ENCODE measurements at regions not wholly inside any gene's neighbourhood (a gene's known extent, or its start where the extent isn't known, plus 50 kb on each side); places are given as distances from the start of the nearest gene placed in this dataset.
A peak's percentile ranks its signal among the peaks of the same experiment; 100 is the strongest.

DNA sequence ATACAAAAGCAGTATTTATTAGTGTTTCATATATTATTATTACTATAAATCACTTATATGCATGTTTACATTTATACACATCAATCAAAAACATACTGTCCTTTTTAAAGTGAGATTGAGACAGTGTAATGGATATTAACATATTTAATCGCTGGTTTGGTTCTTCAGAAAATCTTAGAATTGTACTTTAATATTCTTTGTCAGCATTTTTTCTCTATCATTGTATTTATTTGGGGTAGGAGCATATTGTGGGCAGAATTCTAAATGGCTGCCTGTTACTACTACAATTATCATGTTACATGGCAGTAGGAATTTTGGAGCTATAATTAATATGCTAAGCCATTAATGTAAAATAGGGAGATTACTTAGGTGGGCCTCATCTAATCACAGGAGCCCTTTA lies 722.6 kb downstream of the TLR4 start:
- DNase-seq = no peak

- no peak for DNase-seq
Measured at GRCh38 chr9:118438810-118439209, 734.6 kb downstream of the TLR4 start.

DNA sequence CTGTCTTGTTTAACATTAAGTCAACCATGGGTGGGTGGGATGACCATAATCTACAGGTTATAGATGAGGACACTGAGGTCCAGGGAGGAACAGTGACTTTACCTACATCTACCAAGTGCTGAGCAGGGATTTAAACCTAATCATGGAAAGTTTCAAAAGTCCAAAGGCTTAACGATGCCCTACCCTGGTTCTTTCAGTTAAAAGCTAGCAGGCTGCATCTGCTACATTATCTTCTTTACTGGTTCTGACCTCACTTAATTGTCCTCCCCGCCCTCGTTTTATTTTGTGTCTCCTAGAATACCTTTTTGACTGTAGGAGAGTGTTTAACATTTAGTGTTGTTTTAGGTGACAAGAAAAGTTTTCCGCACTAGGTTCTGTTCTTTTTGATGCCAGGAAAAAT lies 735.2 kb downstream of the TLR4 start:
- no peak for DNase-seq

GRCh38 chr9:118444403-118444802 lies 740.2 kb downstream of the TLR4 start:
- no peak for DNase-seq

- DNase-seq = no peak
Measured at GRCh38 chr9:118446943-118447639, 742.9 kb downstream of the TLR4 start.

GRCh38 chr9:118449554-118449953 lies 745.4 kb downstream of the TLR4 start:
- DNase-seq = no peak

GRCh38 chr9:118455259-118455658 lies 751.1 kb downstream of the TLR4 start:
- no peak for DNase-seq

GRCh38 chr9:118455788-118456187 lies 751.6 kb downstream of the TLR4 start:
- peak; percentile 66 to 78 for DNase-seq

DNA sequence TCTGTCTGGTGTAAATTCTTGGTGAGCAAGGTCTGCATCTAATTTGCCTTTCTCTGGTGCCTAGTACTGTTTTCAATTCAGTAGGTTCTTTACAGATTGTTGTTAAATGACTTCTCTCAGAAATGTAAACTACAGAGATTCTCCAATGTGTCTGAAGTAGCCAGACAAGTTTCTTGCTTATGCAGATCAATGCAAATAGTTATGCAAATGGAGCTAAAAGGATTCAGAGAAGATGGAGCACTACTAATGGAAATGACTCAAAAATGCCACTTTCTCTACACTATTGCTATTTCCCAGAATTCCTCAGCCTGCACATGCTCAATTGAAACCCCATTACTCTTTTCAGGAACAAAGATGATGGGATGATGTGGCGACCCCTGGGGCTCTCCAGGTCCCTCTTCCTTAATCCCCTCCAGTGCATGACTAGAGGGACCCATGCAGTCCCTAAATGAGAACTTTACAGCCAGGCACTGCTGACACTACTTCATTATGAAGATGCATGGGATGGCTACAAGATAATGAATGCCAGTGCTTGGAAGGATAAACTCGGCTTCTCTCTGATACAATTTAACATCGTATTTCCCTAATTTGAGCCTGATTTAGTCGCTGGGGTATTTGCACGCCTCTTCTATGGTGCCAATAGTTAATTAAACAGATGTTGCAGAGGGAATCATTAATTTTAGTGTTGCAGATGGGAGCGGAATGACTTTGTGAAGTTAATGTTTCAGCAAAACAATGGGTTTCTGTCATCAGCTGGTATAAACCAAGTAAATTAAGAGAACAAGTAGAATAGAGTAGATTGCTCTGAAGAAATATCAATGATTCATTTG lies 753.2 kb downstream of the TLR4 start:
- DNase-seq = no peak

DNA sequence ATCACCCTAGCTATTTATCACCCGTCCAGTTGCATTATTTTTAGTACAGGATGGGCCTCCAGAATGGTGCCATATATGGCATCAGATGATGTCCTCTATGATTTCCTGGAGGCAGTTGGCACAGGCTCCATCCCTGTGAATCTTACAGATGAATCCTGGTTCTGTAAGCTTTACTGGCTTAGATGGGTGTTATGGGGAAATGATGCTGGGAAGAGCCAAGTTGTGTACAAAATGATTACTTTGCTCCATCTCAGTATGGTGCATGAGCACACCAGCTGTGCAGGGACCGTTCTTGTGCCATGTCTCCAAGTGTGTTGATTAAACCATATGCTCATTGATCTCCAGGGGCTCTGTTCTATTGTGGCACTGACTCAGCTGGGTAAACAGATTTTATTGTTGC lies 755.7 kb downstream of the TLR4 start:
- DNase-seq = peak; percentile 31 to 73

GRCh38 chr9:118463419-118463818 lies 759.2 kb downstream of the TLR4 start:
- DNase-seq = no peak

- DNase-seq = no peak
Measured at GRCh38 chr9:118473521-118473920, 769.3 kb downstream of the TLR4 start.

DNA sequence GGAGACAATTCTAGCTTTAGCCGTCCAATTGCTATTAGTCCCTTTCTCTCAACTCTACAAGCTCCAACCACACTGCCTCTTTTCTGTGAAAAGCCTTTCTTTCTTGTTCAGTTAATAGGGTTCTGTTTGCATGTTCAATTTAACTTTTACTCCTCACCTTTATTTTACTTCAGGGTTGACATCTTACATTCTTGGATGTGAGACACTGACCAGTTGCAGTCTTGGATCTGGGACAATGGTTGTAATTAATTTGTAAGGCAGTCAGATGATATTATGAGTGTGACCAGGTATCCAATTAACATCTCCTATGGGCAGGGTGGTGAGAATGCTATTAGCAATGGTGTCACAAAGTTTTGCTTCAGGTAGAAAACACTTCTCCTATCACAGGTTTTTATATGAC lies 774.5 kb downstream of the TLR4 start:
- no peak for DNase-seq

- no peak for DNase-seq
Measured at GRCh38 chr9:118482306-118482705, 778.1 kb downstream of the TLR4 start.

DNA sequence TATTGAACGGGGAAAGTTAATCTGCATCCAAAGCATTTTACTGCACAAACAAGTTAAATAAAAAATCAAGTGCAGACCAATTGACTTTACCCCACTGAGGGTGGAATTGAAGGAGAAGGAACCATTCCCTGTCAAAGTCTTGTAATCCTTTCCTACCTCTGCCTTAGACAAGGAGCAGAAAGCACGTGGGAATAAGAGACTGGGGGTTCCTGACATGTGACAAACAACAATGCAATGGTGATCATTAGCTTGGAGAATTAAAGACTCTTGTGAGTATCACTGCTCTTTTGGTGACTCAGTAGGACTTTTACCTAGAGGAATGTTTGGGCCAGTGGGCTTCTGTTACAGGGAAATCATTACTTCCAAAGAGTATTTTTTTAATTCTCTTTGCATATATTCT lies 779.5 kb downstream of the TLR4 start:
- no peak for DNase-seq

DNA sequence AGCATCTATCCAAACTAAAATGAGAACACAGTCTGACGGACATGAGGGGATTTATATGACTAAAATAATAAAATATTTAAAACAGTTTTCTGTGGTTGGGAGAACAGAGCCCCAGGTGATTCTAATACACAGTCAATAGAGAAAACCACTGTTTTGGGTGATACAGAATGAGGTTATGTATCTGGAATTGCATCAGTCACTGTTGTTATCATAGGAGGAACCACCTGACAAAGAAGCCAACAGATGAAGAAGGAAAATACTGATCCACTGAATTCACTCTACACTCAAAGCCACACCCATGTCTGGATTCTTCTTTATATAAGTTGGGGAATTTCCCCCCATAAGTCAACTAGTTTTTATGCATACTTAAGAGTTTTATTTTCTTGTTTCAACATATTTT lies 799.0 kb downstream of the TLR4 start:
- DNase-seq = no peak

- no peak for DNase-seq
Measured at GRCh38 chr9:118510711-118511110, 806.5 kb downstream of the TLR4 start.

DNA sequence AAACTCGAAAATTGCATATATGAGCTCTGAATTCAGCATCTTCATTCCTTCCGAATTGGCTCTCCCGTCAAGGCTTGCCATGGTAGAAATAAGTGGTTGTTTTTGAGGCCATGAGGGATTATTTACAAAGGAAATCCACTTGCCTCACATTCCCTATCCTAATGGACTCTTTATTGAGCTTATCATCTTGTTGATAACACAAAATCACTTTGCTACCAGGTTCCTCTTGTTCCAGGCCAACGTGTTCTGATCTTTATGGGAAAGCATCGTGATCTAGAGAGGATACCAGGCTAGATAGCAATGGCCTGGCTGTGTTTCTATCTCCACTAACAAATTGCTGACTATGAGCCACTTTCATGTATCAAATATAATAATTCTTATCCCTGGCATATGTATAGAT lies 811.7 kb downstream of the TLR4 start:
- DNase-seq = no peak

DNA sequence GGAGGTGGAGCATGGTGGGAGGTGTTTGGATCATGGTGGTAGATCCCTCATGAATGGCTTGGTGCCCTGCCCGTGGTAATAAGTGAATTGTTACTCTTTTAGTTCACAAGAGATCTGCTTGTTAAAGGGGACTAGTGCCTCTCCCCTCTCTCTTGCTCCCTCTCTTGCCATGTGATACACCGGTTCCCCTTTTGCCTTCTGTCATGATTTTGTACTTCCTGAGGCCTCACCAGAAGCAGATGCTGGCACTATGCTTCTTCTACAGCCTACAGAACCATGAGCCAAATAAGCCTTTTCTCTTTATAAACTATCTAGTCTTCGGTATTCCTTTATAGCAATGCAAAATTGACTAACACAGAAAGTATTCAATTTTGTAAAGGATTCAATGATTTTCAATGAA lies 817.1 kb downstream of the TLR4 start:
- DNase-seq = no peak

DNA sequence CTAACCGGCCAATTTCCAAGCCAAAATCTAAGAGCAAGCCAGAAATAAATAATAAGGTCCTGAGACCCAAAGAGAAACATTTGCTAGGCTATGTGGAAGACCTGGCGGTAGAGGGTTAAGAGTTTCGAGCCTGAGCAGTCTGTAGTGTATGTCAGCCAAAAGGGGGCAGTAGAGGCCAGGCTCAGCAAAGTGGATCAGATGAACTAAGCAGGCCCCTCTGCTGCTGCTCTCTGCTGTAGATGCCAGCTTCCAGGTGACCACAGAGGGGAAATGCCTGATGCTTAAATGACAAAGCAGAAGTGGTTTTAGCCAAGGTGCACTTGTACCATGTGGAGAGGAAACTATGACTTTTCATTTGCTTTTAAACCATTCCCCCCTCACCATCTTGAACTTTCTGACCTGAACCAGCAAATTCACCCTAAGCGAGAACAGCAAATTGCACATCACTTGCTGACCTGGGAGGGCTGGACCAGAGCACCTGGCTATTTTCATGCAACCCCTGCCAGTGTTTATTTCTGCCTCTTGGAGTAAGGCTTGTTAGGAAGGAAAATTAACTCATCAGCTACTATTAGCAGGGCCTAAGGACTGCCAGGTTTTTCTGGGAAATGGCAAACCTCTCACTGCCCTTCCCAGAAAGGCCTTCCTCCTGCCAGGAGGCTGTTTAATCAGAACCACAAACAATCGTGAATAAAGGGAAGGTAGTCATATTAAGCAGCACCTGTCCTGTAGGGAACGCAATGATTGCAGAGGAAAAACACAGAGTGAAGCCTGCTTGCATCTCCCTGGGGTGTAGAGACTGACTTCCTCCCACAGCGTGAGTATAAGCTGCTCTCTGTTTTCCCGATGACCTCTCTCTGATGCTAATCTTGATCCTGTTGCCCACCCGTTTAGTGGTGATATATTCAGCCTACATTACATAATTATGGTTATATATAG lies 818.2 kb downstream of the TLR4 start:
- DNase-seq = peak; percentile 35 to 37

- DNase-seq = no peak
Measured at GRCh38 chr9:118527261-118527660, 823.1 kb downstream of the TLR4 start.

DNA sequence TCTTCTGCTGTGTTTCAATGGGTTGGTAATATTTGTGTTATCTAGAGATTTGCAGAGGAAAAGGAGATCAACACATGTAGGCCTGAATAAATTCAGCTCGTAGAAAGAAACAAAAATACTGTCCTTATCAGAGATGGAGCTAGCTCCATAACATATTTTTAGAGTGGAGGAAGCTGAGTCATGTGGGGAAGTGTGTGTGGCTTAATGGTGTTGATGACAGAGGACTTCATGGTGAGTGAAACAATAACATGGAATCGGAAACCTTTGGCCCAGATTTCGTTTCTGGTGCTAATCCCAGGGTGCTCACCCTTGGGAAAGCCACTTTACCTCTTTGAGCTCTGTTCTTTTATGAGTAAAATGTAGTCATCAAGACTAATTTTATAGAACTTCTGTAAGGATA lies 825.0 kb downstream of the TLR4 start:
- no peak for DNase-seq

- DNase-seq = no peak
Measured at GRCh38 chr9:118529624-118530214, 825.5 kb downstream of the TLR4 start.

Measured in NCI-H1930 (cell line).